HG02973 (cell line): ENCODE measurements at regions not wholly inside any gene's neighbourhood (a gene's known extent, or its start where the extent isn't known, plus 50 kb on each side); places are given as distances from the start of the nearest gene placed in this dataset.
"Not testable (repeated sequence)": the region's sequence is repeated elsewhere in the genome, so short reads cannot be mapped to it uniquely, and the experiment has no call there.

ENCODE experiments used
- ATAC-seq: cut with Tn5 transposase; IDR thresholded peaks from one replicate; pipeline ENCODE4 v1.9.1; 2021; ENCODE audit warnings: moderate library complexity; ENCODE audit not compliant: unreplicated experiment

DNA sequence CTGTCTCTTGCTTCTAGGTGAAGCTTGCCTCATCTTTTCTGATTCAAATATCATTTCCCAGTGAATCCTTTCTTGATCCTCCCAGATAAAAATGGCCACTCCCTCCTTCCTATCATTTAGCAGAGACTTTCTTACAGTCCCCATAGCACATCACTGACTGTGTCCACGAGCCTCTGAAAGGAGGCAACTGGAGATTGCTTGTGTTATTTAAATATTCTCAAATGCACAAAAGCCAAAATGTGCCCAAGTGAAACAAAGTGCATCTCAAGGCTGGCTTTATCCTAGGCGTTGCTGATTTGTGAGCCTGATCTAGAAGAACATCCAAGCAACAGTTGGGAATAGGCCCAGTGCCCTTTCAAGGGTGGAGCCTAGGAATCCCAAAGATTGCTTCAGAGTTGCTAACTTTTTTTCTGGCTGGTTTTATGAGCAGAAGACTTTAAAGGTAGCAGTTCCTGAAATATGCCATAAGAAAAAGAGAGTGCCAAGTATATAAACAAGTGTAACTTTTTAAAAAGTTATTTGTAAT lies 393.6 kb downstream of the CD83 start:
- ATAC-seq: no peak

DNA sequence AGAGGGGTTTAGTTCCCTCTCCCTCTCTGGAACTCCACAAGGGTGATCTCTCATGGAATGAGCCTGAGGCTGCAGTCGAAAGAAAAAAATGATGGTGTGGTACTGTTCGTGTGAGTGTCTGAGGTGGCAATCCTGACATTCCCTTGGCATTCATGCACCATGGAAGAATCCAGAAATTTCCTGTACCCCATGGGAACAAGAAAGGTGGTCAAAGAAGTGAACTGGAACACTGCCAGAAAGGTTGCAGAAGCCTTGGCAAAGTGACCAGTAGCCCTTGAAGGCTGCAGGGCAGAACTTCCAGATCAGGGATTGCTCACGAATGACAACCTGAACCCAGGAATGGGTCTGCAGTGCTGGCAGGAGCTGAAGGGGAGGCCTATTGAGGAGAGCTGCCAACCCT lies 394.7 kb downstream of the CD83 start:
- no peak for ATAC-seq

DNA sequence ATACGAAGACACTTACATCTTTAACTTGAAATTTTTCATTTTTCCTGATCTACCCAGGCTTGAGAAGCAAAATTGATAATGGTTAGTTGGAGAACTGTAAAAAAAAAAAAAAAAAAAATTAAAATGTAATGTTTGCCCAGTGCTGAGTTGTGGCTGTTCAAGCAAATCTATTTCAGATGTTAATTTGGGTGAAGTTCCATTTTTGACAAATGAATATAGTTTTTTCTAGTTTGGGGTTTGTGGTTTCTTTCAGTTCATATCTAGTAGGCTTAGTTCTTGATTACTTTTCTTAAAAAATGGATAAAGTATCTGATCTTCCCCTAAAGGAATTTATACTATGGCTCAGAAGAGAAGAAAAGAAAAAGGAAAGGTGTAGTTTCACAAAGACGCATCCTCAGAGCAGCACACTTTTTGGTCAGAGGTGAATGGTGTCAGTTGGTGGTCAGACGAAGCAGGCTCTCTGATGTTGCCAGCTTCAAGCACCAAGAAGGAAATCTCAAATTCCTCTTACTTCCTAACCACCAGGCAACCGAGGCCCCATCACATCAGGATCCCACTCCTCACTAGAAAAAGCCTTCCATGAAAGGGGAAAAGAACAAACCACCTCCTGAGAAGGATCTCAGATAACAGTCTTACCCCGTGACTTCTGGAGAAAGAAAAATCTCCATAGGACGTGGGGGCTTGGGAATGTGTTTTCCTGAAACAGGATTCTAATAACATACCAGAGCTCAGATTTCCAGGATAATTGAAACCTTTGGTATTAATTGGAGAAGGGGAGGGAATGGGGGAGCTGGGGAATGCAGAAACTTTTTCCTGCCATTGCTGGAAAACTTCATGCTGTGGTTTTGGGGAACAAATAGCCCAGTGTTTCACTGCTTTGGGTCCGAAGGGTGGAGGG lies 396.2 kb downstream of the CD83 start:
- no peak for ATAC-seq

DNA sequence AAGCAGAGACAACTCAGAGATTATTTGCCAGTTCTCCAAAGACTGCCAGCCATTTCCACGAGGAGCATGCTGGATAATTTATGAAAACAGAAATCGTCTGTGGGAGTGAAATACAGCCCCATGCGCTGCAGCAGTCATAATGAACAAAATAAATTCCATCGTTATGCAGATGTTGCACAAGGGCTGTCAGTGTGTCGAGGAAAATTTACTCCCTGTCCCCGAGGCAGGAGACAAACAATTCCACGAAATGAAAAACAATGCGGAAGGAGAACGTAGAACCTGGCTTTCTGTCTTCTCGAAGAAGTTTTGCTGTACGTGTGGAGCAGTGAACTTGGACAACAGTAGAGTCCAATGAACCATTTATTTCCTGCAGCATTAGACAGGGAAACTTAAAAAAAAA lies 399.4 kb downstream of the CD83 start:
- ATAC-seq: no peak

DNA sequence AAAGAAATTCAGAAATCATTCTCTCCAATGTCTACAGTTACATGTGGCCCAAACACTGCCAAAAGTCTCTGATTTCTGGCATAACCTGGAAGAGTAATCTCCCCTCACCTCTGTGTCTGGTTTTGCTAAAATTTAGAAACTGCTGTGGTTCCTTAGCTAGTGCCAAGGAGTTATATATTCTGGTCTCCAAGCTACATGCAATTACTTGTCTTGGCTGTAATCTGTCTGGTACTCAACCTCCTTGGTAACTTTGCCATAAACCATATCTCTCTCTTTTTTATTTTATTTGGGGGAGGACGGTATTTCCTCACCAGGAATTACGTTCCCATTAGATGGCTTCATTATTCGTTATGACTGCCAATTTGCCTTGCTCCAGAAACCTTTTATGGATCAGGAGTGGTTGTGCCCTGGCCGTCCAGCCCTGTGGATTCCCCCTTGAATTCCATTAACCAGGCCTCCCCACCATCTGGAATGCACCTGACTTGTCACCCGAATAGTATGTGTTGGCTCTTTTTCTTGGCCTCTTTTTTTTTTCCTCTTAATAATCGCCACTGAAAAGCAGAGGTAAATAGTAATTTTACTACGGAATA lies 400.0 kb downstream of the CD83 start:
- no peak for ATAC-seq

DNA sequence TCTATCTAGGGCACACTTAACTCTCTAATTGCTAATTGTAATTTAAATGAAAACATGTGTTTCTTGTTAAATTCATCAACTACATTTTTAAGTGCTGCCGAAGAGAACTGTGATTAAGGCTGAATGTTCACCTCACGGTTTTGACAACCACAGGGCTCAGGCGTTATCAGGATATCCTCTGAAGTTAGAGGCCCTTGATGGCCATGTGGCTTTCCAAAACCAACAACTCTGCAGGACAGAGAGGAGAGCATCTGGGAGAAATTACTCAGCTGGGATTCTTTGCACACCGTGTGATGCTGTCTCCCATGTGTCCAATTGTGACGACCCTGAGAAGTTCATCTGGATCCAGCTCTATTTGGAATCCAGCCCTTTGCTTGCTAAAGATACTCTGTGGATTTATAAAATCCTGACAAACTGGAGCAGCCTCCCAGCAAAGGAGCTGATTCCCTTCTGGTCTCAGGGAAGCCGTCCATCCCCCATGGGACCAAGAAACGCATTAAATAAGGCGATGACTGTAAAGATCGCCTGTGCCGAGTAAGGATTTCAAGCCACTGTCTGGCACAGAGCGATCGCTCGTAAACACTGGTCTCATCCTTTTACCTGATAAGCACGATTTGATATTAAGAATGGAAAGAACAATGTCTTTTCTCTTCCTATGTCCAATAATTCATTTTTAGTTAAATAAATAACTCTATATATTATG lies 401.1 kb downstream of the CD83 start:
- no peak for ATAC-seq

DNA sequence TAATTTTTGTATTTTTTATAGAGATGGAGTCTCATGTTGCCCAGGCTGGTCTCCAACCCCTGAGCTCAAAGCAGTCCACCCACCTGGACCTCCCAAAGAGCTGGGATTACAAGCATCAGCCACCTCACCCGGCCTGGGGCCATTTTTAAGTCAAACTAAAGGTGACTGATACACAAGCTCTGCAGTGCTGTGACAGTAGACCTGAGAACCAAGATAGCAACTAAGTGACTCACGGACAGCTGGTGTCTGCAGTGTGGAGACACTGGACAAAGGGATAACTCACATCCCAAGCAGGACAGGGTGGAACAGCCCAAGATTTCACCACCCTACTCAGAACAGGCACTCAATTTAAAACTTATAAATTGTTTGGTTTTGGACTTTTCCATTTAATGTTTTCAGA lies 402.5 kb downstream of the CD83 start:
- ATAC-seq: no peak

DNA sequence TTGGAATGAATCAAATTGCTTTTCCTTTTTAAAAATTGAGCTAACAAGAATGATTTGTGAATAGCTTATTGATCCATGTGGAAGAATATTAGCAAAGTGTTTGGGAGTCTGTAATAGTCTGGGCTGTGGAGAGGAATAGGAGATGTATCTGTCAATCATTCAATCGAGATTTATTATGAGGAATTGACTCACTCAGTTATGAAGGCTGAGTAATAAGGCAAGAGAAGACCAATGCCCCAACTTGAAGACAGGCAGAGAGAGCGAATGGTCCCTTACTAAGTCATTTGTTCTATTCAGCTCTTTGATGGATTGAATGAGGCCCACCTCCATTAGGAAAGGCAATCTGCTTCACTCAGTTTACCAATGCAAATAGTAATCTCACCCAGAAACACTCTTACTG lies 403.0 kb downstream of the CD83 start:
- ATAC-seq: no peak

DNA sequence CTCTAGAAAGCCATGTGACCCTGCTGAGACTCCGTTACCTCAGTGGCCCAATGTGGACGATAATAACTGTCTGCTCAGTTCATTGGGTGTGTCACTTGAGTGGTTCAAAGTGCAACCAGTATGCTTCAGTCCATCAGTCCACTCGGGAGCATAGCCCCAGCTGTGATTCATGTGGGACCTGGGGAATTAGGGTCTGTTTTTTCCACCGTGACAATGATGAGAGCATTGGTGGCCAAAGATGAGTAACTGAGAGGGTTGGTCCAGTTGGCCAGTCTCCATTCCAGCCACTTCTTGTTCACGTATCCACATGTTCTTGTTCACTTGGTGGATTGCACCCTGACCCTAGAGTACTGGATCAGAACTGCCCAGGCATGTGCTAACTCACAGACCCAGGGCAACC lies 403.6 kb downstream of the CD83 start:
- ATAC-seq: no peak

DNA sequence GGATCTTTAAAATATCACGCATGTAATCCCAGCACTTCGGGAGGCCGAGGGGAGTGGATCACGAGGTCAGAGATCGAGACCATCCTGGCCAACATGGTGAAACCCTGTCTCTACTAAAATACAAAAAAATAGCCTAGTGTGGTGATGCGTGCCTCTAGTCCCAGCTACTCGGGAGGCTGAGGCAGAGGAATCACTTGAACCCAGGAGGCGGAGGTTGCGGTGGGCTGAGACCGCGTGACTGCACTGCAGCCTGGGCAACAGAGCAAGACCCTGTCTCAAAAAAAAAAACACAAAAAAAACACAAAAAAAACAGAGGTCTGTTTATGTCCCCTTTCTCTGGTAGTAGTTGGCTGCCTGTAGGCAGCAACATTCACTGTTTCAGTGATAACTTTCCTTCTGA lies 404.3 kb downstream of the CD83 start:
- ATAC-seq: not testable (repeated sequence)

DNA sequence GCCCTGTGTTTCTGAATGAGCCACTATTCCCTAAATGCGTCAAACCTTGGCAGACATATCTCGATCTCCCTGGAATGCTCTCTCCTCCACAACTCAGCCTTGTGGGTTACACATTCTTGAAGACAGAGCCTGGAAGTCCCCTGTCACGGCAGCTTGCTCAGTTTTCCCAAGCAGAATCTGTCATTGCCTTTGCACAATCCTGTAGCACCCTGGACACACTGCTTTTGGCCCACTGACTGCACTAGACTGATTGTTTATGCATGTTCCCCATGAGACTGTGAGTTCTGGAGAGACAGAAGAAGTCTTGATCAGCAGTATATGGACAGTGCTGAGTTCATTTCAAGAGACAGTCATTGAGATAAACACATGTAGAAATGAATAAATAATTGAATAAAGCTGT lies 406.7 kb downstream of the CD83 start:
- no peak for ATAC-seq

DNA sequence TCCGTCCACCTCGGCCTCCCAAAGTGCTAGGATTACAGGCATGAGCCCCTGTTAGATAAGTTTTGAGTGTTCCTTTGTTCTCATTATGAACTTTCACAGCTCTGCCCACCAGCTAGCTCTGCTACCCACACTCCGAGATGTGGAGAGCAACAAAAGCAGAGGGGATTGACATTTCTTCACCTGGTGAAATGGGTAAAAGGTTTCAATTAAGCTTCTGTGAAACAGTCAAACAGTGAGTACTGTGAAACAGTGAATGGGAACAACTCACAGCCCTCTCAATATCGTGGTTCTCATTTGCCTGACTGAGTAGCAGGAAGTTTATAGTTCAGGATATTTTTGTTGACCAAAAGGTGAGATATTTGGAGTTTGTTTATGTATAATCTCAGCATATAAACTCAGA lies 412.8 kb downstream of the CD83 start:
- ATAC-seq: no peak

DNA sequence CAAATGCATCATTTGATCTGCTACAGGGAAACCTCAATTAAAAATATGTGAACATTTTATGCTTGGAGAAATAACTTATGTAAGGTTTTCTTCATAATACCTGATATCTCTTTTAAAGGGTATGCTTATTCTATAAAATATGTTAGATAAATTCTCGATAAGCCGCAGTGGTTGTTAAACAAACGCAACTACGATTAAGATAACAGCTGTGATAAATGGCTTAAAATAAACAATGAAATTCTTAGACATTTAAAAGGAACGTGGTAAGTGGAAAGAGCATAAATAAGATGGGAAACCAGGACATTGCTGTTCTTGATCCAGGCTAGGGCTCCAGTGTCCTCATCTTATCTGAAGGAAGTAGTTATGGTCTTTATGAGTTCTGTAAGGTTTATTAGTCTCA lies 415.9 kb downstream of the CD83 start:
- no peak for ATAC-seq

DNA sequence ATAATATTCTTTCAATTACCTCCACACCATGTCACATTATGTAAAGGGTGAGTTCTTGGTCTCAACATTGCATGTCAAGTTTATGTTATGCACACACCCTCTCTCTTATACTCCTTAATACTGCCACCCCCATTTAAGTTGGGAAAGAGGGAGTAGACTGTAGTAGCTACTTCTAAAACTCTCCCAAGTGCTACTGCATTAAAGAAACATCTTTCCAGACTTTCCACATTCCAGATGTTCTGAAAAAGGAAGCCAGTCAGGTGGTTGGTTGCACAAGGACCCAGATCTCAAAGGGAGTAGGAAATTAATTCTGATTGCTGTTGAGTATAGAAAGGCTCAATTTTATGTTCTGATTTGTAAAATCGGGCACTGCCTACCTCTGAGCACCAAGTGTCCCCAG lies 419.5 kb downstream of the CD83 start:
- ATAC-seq: no peak

DNA sequence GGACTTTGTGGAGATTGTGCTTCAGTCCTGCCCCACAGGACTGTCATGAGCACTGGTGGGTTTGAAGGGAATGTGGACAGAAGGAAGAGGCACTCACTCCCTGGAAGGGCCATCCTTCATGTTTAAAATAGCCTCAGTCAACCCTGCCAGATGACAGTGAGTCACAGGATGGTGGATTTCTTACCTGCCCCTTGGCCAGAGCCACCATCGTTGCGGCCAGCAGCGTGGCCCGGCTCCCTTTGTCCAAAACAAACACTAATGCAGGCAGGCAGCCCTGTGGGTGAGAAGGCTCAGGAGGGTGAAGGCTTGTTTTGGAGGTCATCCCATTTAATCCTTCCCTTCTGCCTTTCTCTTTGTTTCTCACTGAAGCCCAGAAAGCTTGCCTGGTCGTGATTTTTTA lies 422.7 kb downstream of the CD83 start:
- ATAC-seq: no peak

DNA sequence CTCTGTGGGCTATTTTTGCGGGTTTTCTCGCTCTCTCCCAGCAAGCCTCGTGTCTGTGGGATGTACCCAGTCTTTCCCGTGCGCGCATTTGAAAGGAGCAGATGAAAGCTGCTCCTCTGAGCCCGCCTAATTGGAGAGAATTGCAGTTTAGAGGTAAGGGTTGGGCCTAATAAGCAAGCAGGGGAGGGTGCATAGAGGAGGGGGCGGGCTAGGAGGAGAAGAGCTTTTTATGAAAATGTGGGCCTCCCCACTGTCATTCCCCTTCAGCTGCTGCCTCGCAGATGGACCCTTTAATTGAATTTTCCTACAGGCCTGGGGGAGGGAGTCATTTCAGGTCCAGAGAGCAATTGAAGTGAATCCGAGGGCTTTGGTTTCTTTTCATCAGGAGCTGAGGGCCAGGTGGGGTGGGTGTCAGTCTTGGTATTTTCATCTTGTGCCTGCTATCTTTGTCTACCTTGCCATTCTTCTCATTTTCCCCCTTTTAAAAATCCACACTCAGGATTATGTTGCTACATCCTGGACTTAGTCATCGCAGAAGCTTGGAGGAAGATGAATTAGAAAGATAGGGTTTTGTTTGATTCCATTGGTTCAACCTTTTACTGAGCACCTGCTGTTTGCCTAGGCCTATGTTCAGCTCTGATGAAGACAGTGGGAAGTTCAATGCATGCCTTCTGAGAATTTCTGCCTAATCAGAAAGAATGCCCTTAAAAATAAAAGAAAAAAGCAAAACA lies 423.4 kb downstream of the CD83 start:
- ATAC-seq: no peak

DNA sequence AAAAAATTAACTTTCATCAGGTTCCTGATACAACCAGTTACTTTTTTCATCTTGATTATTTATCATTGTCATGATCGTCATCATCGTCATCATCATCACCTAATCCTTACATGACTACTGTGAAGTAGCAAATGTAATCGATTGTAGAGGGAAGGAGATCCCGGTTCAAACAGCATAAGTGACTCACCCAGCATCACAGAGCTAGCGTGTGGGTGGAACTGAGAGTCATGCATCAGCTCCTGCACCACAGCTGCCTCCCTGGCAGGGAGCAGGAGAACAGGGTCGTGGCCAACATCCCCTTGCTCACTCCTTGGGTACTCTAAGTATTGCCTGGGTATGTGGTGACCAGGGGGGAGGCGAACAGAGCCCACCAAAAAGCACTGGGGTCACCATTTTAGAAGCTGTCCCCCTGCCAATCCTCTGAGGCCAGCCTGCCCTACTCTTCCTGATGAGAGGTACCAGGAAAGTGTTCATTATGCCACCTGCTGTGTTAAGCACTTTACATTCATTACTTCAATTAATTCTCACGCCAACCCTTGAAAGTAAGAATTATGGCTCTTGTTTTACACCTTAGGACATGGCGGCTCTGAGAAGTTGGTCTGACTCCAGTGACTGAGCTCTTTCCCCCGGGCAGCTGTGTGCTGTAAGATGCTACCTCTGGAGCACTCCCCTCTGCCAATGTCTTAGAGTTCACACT lies 425.2 kb downstream of the CD83 start:
- peak; percentile 60 for ATAC-seq

DNA sequence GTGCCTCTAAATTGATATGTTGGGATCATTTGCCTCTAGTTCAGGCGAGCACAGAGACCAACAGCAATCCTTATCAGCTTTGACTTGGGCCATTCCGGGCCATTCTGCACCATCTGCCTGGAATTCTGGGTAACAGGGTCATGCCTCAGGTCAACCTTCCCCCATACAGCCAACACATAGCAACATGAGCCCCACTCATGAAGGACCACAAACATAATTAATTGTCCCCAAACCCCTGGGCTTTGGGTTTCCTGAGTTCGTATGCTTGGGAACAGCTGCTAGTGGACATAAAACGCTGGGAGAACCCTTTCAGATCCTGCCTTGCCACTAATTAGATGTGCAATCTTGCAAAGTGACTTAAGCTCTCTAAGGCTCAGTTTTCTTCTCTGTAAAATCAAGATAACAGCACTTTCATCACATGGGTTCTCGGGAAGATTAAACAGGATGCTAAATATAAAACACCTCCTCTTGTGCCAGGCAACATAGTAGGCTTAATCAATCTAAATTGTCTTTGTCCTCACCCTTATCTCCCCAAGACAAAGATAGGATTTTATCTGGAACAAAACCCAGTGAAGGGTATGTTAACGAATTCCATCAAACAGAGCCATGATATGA lies 426.5 kb downstream of the CD83 start:
- no peak for ATAC-seq

DNA sequence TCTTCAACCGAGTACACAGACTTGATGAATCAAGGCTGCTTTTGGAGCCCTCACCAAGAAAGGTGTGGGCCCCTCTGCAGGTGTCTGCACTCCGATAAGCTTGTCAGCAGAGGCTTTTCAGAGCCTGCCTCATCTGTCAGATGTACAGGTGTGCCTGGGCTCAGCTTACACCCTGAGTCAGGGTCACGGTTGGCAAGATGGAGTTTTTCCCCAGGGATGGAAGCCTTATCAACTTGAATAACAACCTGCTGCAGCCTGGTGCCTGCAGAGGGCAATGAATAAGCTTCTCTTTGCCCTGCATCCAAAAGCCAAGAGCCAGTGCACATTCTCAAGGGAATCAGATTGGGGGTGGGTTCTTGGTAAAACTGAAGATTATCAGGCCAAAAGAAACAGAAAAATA lies 427.1 kb downstream of the CD83 start:
- no peak for ATAC-seq

DNA sequence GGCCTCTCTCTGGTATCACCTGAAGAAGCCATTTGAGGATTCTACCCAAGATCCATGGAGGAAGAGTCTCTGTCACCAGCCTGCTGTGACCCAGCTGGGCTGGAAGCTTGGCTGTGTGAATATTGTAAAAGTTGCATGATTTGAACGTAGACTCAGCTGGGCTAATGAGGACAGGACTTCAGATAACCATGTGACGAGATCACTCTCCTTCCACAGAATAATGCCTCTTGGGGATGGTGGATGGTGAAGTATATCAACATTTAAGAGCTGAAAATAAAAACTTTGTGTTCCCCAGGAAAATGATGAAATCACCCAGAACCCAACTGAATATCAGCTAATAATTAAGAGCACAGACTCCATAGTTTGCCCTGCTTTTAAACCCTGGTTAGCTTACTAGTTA lies 427.9 kb downstream of the CD83 start:
- ATAC-seq: no peak
